Upper lobe of right lung (tissue), 1 donor: ENCODE measurements at regions not wholly inside any gene's neighbourhood (a gene's known extent, or its start where the extent isn't known, plus 50 kb on each side); places are given as distances from the start of the nearest gene placed in this dataset.

ENCODE experiments used
- ATAC-seq: fragments of 200-7000 bp; cut with Tn5 transposase; one replicate; pipeline ENCODE4 v1.9.1; 2020; ENCODE audit warnings: mild to moderate bottlenecking, moderate library complexity
- DNase-seq: peaks from one replicate; pipeline ENCODE4 v3.0.0-alpha.2; 2020
- H3K27ac ChIP-seq: fragments of 200-600 bp; one replicate; pipeline ENCODE4 v1.8.0; 2022
- H3K27me3 ChIP-seq: fragments of 200-600 bp; one replicate; pipeline ENCODE4 v1.8.0; 2022; ENCODE audit warnings: mild to moderate bottlenecking
- H3K36me3 ChIP-seq: fragments of 200-600 bp; one replicate; pipeline ENCODE4 v1.8.0; 2022
- H3K4me1 ChIP-seq: fragments of 200-600 bp; one replicate; pipeline ENCODE4 v1.8.0; 2022
- H3K4me3 ChIP-seq: fragments of 200-600 bp; one replicate; pipeline ENCODE4 v1.8.0; 2022; ENCODE audit warnings: mild to moderate bottlenecking
- H3K9me3 ChIP-seq: fragments of 200-600 bp; one replicate; pipeline ENCODE4 v1.8.0; 2022
- intact Hi-C: fragments of 100-400 bp; cut with DNase I; formaldehyde crosslinking; loops from one replicate; pipeline ENCODE4 v1.11.0; 2022
- TF ChIP-seq, protein P1 (sequence below): fragments of 200-600 bp; IDR thresholded peaks from one replicate; pipeline ENCODE4 v1.8.0; 2022; ENCODE audit warnings: antibody characterized with exemption
- donor health status: DM: no; HTN: yes; CAD: no; lungs with severe emphysema.

DNA sequence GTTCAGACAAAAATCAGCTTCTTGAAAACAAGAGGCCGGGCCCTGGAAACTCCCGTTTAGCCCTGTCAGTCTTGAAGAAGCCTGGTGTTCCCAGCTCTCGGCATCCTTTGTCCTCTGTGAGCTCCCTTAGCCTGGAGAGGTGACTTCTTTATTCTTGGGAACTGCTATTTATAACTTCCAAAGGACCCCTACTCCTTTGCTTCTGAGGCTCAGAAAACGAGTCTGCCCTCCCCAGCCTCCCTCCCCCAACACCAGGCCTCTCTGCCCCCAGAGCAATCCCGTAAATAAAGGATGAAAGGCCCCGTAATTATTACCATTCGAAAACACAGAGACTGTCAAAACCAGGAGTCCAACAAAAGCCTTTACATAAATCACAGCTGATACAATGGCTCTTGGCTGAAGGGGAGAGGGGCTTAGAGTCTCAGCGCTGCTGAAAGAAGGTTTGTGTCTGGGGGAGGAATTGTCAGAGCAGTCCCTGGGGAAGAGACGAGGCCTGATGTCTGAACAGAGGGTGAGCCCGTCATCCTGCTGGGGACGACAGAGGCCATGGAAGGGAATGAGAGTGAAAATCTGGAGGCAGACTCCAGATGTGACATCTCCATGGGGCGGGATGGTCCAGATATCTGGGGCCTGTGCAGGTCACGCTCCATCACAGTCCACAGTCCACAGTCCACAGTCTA, 283.0 kb downstream of the MYCN start:
- ATAC-seq, result peak; percentile 11
- Histone ChIP-seq H3K27ac (no peak overlapping the region), H3K36me3 (no peaks in the 10 kb centered on the region), H3K9me3 (no peaks in the 10 kb centered on the region), H3K4me3 (no peak overlapping the region), H3K27me3 (no peaks in the 10 kb centered on the region), H3K4me1 (no peaks in the 10 kb centered on the region)
- no peak for DNase-seq
- intact Hi-C loops, result no loop called here
- TF ChIP-seq, protein P1, sequence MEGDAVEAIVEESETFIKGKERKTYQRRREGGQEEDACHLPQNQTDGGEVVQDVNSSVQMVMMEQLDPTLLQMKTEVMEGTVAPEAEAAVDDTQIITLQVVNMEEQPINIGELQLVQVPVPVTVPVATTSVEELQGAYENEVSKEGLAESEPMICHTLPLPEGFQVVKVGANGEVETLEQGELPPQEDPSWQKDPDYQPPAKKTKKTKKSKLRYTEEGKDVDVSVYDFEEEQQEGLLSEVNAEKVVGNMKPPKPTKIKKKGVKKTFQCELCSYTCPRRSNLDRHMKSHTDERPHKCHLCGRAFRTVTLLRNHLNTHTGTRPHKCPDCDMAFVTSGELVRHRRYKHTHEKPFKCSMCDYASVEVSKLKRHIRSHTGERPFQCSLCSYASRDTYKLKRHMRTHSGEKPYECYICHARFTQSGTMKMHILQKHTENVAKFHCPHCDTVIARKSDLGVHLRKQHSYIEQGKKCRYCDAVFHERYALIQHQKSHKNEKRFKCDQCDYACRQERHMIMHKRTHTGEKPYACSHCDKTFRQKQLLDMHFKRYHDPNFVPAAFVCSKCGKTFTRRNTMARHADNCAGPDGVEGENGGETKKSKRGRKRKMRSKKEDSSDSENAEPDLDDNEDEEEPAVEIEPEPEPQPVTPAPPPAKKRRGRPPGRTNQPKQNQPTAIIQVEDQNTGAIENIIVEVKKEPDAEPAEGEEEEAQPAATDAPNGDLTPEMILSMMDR, result no peak

GRCh38 chr2:16222326-16222725, 282.0 kb downstream of the MYCN start:
- ATAC-seq (no peak), DNase-seq (peak; percentile 37)
- Histone ChIP-seq H3K36me3 (no peaks in the 10 kb centered on the region), H3K9me3 (no peaks in the 10 kb centered on the region), H3K4me1 (no peaks in the 10 kb centered on the region), H3K4me3 (no peak overlapping the region), H3K27me3 (no peaks in the 10 kb centered on the region), H3K27ac (no peak overlapping the region)
- intact Hi-C loops, result no loop called here
- TF ChIP-seq, protein P1, result no peak

- Histone ChIP-seq H3K4me1 (no peaks in the 10 kb centered on the region), H3K36me3 (no peaks in the 10 kb centered on the region), H3K4me3 (no peak overlapping the region), H3K9me3 (no peaks in the 10 kb centered on the region), H3K27me3 (no peaks in the 10 kb centered on the region), H3K27ac (no peak overlapping the region)
- ATAC-seq, result no peak
- DNase-seq, result no peak
- intact Hi-C loops, result no loop called here
- TF ChIP-seq, protein P1, result no peak
These were observed 281.2 kb downstream of the MYCN start for GRCh38 chr2:16221461-16222010.

- intact Hi-C loops, result no loop called here
- ATAC-seq, result no peak
These were observed 279.1 kb downstream of the MYCN start for GRCh38 chr2:16219292-16219975.

DNA sequence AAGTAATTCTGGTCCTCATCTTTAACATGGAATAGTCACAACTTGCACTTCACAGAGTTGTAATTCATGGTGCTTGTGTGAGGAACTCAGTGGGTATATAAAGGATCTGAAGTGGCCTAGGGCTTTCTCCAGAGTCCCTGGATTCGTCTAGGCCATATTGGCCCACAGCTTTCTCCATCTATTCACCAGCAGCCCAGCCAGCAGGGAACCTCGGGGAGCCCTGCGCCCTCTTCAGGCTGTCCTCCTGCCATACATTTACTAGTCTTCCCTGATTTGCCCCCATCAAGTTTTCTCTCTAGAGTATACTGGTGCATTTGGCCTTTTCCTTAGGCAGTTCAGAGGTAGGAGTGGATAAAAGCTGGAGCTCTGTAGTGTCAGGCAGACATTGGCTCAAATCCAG, 278.3 kb downstream of the MYCN start:
- H3K36me3 ChIP-seq, result no peaks in the 10 kb centered on the region
- H3K4me1 ChIP-seq, result no peaks in the 10 kb centered on the region
- intact Hi-C loops, result no loop called here
- no peaks in the 10 kb centered on the region for H3K9me3 ChIP-seq
- TF ChIP-seq, protein P1, result peak; percentile 26
- DNase-seq (peak; percentile 60), ATAC-seq (peak; percentile 54)
- no peaks in the 10 kb centered on the region for H3K27me3 ChIP-seq
- H3K4me3 ChIP-seq, result no peak overlapping the region
- H3K27ac ChIP-seq, result no peak overlapping the region

More at GRCh38 chr2:16219292-16219975, 279.1 kb downstream of the MYCN start:
- no peaks in the 10 kb centered on the region for H3K4me1 ChIP-seq
- H3K27ac ChIP-seq, result no peak overlapping the region
- H3K4me3 ChIP-seq, result no peak overlapping the region
- TF ChIP-seq, protein P1, result no peak
- no peaks in the 10 kb centered on the region for H3K27me3 ChIP-seq
- no peaks in the 10 kb centered on the region for H3K9me3 ChIP-seq
- no peaks in the 10 kb centered on the region for H3K36me3 ChIP-seq
- DNase-seq, result peak; percentile 50
